SU-DHL-6 (cell line): ENCODE measurements at regions not wholly inside any gene's neighbourhood (a gene's known extent, or its start where the extent isn't known, plus 50 kb on each side); places are given as distances from the start of the nearest gene placed in this dataset.

ENCODE experiments used
- H2AFZ ChIP-seq: fragments of 200-600 bp; sonication (generic); 2 replicates; pipeline ENCODE4 v1.6.1; 2014; ENCODE audit warnings: low read depth, mild to moderate bottlenecking, moderate library complexity, mixed read lengths, antibody characterized with exemption, low read length; ENCODE audit not compliant: severe bottlenecking
- H3F3A ChIP-seq: fragments of 200-600 bp; shearing (Covaris generic); 2 replicates; pipeline ENCODE4 v1.6.0; 2016; ENCODE audit warnings: antibody characterized with exemption, mild to moderate bottlenecking; ENCODE audit not compliant: insufficient read depth
- H3K27ac ChIP-seq: fragments of 200-600 bp; sonication (generic); 2 replicates; pipeline ENCODE4 v1.5.1; 2016; ENCODE audit warnings: low read depth, mild to moderate bottlenecking, low read length, moderate library complexity, mixed read lengths
- H3K27me3 ChIP-seq: fragments of 200-600 bp; sonication (generic), shearing (Covaris generic); 2 replicates; pipeline ENCODE4 v1.6.0; 2014; ENCODE audit warnings: mild to moderate bottlenecking, low read length
- H3K36me3 ChIP-seq: fragments of 200-600 bp; sonication (generic); 2 replicates; pipeline ENCODE4 v1.6.1; 2014; ENCODE audit warnings: mild to moderate bottlenecking, low read length, mixed read lengths
- H3K4me2 ChIP-seq: fragments of 300-600, 200-600 bp; shearing (Covaris generic), sonication (generic); 2 replicates; pipeline ENCODE4 v1.6.0; 2014; ENCODE audit warnings: low read length, low read depth, mild to moderate bottlenecking; ENCODE audit not compliant: poor library complexity, severe bottlenecking
- H3K4me3 ChIP-seq: fragments of 200-600 bp; sonication (generic); 2 replicates; pipeline ENCODE4 v1.5.1; 2014; ENCODE audit warnings: antibody characterized with exemption, low read length, mild to moderate bottlenecking, mixed read lengths; ENCODE audit not compliant: insufficient read depth, poor library complexity, severe bottlenecking
- H3K79me2 ChIP-seq: fragments of 200-600 bp; sonication (generic); 2 replicates; pipeline ENCODE4 v1.6.1; 2014; ENCODE audit warnings: mild to moderate bottlenecking, low read length, moderate library complexity; ENCODE audit not compliant: insufficient read depth
- H3K9ac ChIP-seq: fragments of 200-600 bp; sonication (generic); 2 replicates; pipeline ENCODE4 v1.7.0; 2014; ENCODE audit warnings: mild to moderate bottlenecking, low read length
- H3K9me2 ChIP-seq: fragments of 200-600 bp; sonication (generic); replicated peaks from 2 replicates; pipeline ENCODE4 v1.6.1; 2014; ENCODE audit warnings: low read length; ENCODE audit not compliant: insufficient read depth
- H3K9me3 ChIP-seq: fragments of 200-600 bp; sonication (generic); 2 replicates; pipeline ENCODE4 v1.6.1; 2014; ENCODE audit warnings: low read length, mixed read lengths; ENCODE audit not compliant: insufficient read depth
- H4K20me1 ChIP-seq: fragments of 200-600 bp; sonication (generic); 2 replicates; pipeline ENCODE4 v1.6.1; 2014; ENCODE audit warnings: low read depth, mild to moderate bottlenecking, antibody characterized with exemption, low read length, moderate library complexity, mixed read lengths
- CTCF ChIP-seq: fragments of 200-600 bp; sonication (generic); IDR thresholded peaks from one replicate; pipeline ENCODE4 v1.5.1; 2017; ENCODE audit warnings: antibody characterized with exemption, mild to moderate bottlenecking, low read length, moderate library complexity; ENCODE audit not compliant: insufficient read depth, poor library complexity, severe bottlenecking
- EZH2phosphoT487 ChIP-seq: fragments of 200-600 bp; sonication (generic), shearing (Covaris generic); conservative IDR thresholded peaks from 2 replicates; pipeline ENCODE4 v1.6.1; 2018; ENCODE audit warnings: mild to moderate bottlenecking, antibody characterized with exemption, low read length, moderate library complexity, mixed read lengths

GRCh38 chr4:137614491-137614890, 82.2 kb upstream of the PCDH18 start:
- H3K36me3 ChIP-seq: no peaks in the 10 kb centered on the region
- H3K9me2 ChIP-seq: no peaks in the 10 kb centered on the region
- no peak overlapping the region for H3K4me3 ChIP-seq
- no peak overlapping the region for H3K27ac ChIP-seq
- H3K9me3 ChIP-seq: no peaks in the 10 kb centered on the region
- no peaks in the 10 kb centered on the region for H4K20me1 ChIP-seq
- H3K79me2 ChIP-seq: no peaks in the 10 kb centered on the region
- H2AFZ ChIP-seq: no peak overlapping the region
- TF ChIP-seq CTCF (no peak), EZH2phosphoT487 (no peak)
- no peak overlapping the region for H3K4me2 ChIP-seq
- no peaks in the 10 kb centered on the region for H3K27me3 ChIP-seq
- no peak overlapping the region for H3K9ac ChIP-seq
- no peaks in the 10 kb centered on the region for H3F3A ChIP-seq

GRCh38 chr4:137611998-137612700, 79.9 kb upstream of the PCDH18 start:
- H3K79me2 ChIP-seq: no peaks in the 10 kb centered on the region
- no peaks in the 10 kb centered on the region for H3K27me3 ChIP-seq
- H3K9ac ChIP-seq: no peak overlapping the region
- no peak overlapping the region for H3K27ac ChIP-seq
- no peaks in the 10 kb centered on the region for H3K9me3 ChIP-seq
- no peaks in the 10 kb centered on the region for H3F3A ChIP-seq
- H3K4me3 ChIP-seq: no peak overlapping the region
- H2AFZ ChIP-seq: no peak overlapping the region
- no peaks in the 10 kb centered on the region for H3K9me2 ChIP-seq
- no peaks in the 10 kb centered on the region for H3K36me3 ChIP-seq
- H4K20me1 ChIP-seq: no peaks in the 10 kb centered on the region
- no peak for TF ChIP-seq EZH2phosphoT487
- TF ChIP-seq CTCF: no peak
- no peak overlapping the region for H3K4me2 ChIP-seq

- Histone ChIP-seq H3K79me2 (no peaks in the 10 kb centered on the region), H3K27ac (no peak overlapping the region), H3K9me3 (no peaks in the 10 kb centered on the region), H3K4me3 (no peak overlapping the region), H3K9me2 (no peaks in the 10 kb centered on the region), H3K4me2 (no peak overlapping the region), H3K36me3 (no peaks in the 10 kb centered on the region), H4K20me1 (no peaks in the 10 kb centered on the region), H3F3A (no peaks in the 10 kb centered on the region), H2AFZ (no peak overlapping the region), H3K9ac (no peak overlapping the region), H3K27me3 (no peaks in the 10 kb centered on the region)
- TF ChIP-seq EZH2phosphoT487 (no peak), CTCF (peak; percentile 11)
These were observed 78.7 kb upstream of the PCDH18 start for GRCh38 chr4:137610960-137611359.
